Adipocyte (in vitro differentiated cells): ENCODE measurements at regions not wholly inside any gene's neighbourhood (a gene's known extent, or its start where the extent isn't known, plus 50 kb on each side); places are given as distances from the start of the nearest gene placed in this dataset.

ENCODE experiments used
- DNase-seq: peaks from one replicate; pipeline ENCODE4 v3.0.0-alpha.2; 2015; ENCODE audit warnings: low read depth
- H3K27me3 ChIP-seq: replicated peaks from 2 replicates; pipeline ENCODE4 v1.7.0; 2013; ENCODE audit warnings: mild to moderate bottlenecking, low read length, moderate library complexity; ENCODE audit not compliant: control insufficient read depth, insufficient read depth
- H3K36me3 ChIP-seq: 2 replicates; pipeline ENCODE4 v1.7.0; 2013; ENCODE audit warnings: low read length, mild to moderate bottlenecking, moderate library complexity; ENCODE audit not compliant: control insufficient read depth, insufficient read depth, severe bottlenecking
- H3K4me1 ChIP-seq: 2 replicates; pipeline ENCODE4 v1.7.0; 2013; ENCODE audit warnings: mild to moderate bottlenecking, low read length, moderate library complexity; ENCODE audit not compliant: control insufficient read depth, insufficient read depth
- H3K4me3 ChIP-seq: 2 replicates; pipeline ENCODE4 v1.7.0; 2013; ENCODE audit warnings: mild to moderate bottlenecking, low read length, moderate library complexity
- H3K9ac ChIP-seq: 2 replicates; pipeline ENCODE4 v1.7.0; 2013; ENCODE audit warnings: mild to moderate bottlenecking, low read length, moderate library complexity
- H3K9me3 ChIP-seq: 2 replicates; pipeline ENCODE4 v1.7.0; 2013; ENCODE audit warnings: mild to moderate bottlenecking, low read length, moderate library complexity; ENCODE audit not compliant: control insufficient read depth

GRCh38 chr4:141406237-141406636 is 185.5 kb downstream of the ZNF330 start:
- Histone ChIP-seq H3K4me1 (peaks cover 4% of the 10 kb centered on the region), H3K9me3 (no peaks in the 10 kb centered on the region), H3K4me3 (no peak overlapping the region), H3K9ac (no peak overlapping the region), H3K36me3 (no peaks in the 10 kb centered on the region), H3K27me3 (no peaks in the 10 kb centered on the region)
- no peak for DNase-seq

- H3K36me3 ChIP-seq, result no peaks in the 10 kb centered on the region
- no peaks in the 10 kb centered on the region for H3K9me3 ChIP-seq
- DNase-seq, result no peak
- H3K27me3 ChIP-seq, result no peaks in the 10 kb centered on the region
- peaks cover 4% of the 10 kb centered on the region for H3K4me1 ChIP-seq
- H3K9ac ChIP-seq, result no peak overlapping the region
- H3K4me3 ChIP-seq, result no peak overlapping the region
Measured at GRCh38 chr4:141409556-141409955, 188.9 kb downstream of the ZNF330 start.

GRCh38 chr4:141410839-141411238 is 190.1 kb downstream of the ZNF330 start:
- H3K9ac ChIP-seq, result no peak overlapping the region
- H3K9me3 ChIP-seq, result no peaks in the 10 kb centered on the region
- peaks cover 6% of the 10 kb centered on the region for H3K4me1 ChIP-seq
- no peak overlapping the region for H3K4me3 ChIP-seq
- DNase-seq, result peak; percentile 43
- no peaks in the 10 kb centered on the region for H3K36me3 ChIP-seq
- no peaks in the 10 kb centered on the region for H3K27me3 ChIP-seq

- DNase-seq, result no peak
- Histone ChIP-seq H3K36me3 (no peaks in the 10 kb centered on the region), H3K4me3 (no peak overlapping the region), H3K9ac (no peak overlapping the region), H3K4me1 (peaks cover 12% of the 10 kb centered on the region), H3K27me3 (no peaks in the 10 kb centered on the region), H3K9me3 (no peaks in the 10 kb centered on the region)
Measured at GRCh38 chr4:141411936-141412335, 191.2 kb downstream of the ZNF330 start.

GRCh38 chr4:141413366-141413765 is 192.7 kb downstream of the ZNF330 start:
- peaks cover 20% of the 10 kb centered on the region for H3K4me1 ChIP-seq
- H3K4me3 ChIP-seq, result no peak overlapping the region
- DNase-seq, result no peak
- H3K9me3 ChIP-seq, result no peaks in the 10 kb centered on the region
- H3K36me3 ChIP-seq, result no peaks in the 10 kb centered on the region
- H3K27me3 ChIP-seq, result no peaks in the 10 kb centered on the region
- H3K9ac ChIP-seq, result no peak overlapping the region

GRCh38 chr4:141415651-141416050 is 195.0 kb downstream of the ZNF330 start:
- Histone ChIP-seq H3K36me3 (no peaks in the 10 kb centered on the region), H3K9ac (no peak overlapping the region), H3K4me3 (no peak overlapping the region), H3K27me3 (no peaks in the 10 kb centered on the region), H3K9me3 (no peaks in the 10 kb centered on the region), H3K4me1 (peaks cover 20% of the 10 kb centered on the region)
- no peak for DNase-seq

GRCh38 chr4:141416219-141416618 is 195.5 kb downstream of the ZNF330 start:
- no peak overlapping the region for H3K4me3 ChIP-seq
- no peak overlapping the region for H3K9ac ChIP-seq
- H3K36me3 ChIP-seq, result no peaks in the 10 kb centered on the region
- H3K9me3 ChIP-seq, result no peaks in the 10 kb centered on the region
- H3K4me1 ChIP-seq, result peaks cover 20% of the 10 kb centered on the region
- no peaks in the 10 kb centered on the region for H3K27me3 ChIP-seq
- DNase-seq, result no peak

- Histone ChIP-seq H3K9ac (no peak overlapping the region), H3K27me3 (no peaks in the 10 kb centered on the region), H3K4me3 (no peak overlapping the region), H3K9me3 (peaks cover under 1% of the 10 kb centered on the region), H3K4me1 (peaks cover 20% of the 10 kb centered on the region), H3K36me3 (no peaks in the 10 kb centered on the region)
- no peak for DNase-seq
Measured at GRCh38 chr4:141416677-141417363, 196.1 kb downstream of the ZNF330 start.

GRCh38 chr4:141417387-141417786 is 196.7 kb downstream of the ZNF330 start:
- peaks cover 20% of the 10 kb centered on the region for H3K4me1 ChIP-seq
- DNase-seq, result peak; percentile 57

GRCh38 chr4:141425124-141425523 is 204.4 kb downstream of the ZNF330 start:
- H3K9me3 ChIP-seq, result peaks cover 4% of the 10 kb centered on the region
- no peak overlapping the region for H3K4me3 ChIP-seq
- H3K27me3 ChIP-seq, result no peaks in the 10 kb centered on the region
- H3K4me1 ChIP-seq, result peaks cover 8% of the 10 kb centered on the region
- H3K36me3 ChIP-seq, result no peaks in the 10 kb centered on the region
- no peak overlapping the region for H3K9ac ChIP-seq
- DNase-seq, result peak; percentile 68

More at GRCh38 chr4:141417387-141417786, 196.7 kb downstream of the ZNF330 start:
- H3K4me3 ChIP-seq, result no peak overlapping the region
- H3K36me3 ChIP-seq, result no peaks in the 10 kb centered on the region
- no peaks in the 10 kb centered on the region for H3K27me3 ChIP-seq
- H3K9ac ChIP-seq, result no peak overlapping the region
- H3K9me3 ChIP-seq, result peaks cover 4% of the 10 kb centered on the region

GRCh38 chr4:141427726-141428296 is 207.1 kb downstream of the ZNF330 start:
- Histone ChIP-seq H3K4me1 (peaks cover 17% of the 10 kb centered on the region), H3K9me3 (no peaks in the 10 kb centered on the region), H3K27me3 (no peaks in the 10 kb centered on the region), H3K36me3 (no peaks in the 10 kb centered on the region), H3K9ac (no peak overlapping the region), H3K4me3 (no peak overlapping the region)
- DNase-seq, result no peak

GRCh38 chr4:141429933-141430332 is 206.4 kb upstream of the IL15 start:
- no peaks in the 10 kb centered on the region for H3K36me3 ChIP-seq
- H3K9ac ChIP-seq, result no peak overlapping the region
- H3K4me1 ChIP-seq, result peaks cover 19% of the 10 kb centered on the region
- no peak overlapping the region for H3K4me3 ChIP-seq
- DNase-seq, result no peak
- no peaks in the 10 kb centered on the region for H3K9me3 ChIP-seq
- H3K27me3 ChIP-seq, result no peaks in the 10 kb centered on the region
